NCI-H524 (cell line): ENCODE measurements at regions not wholly inside any gene's neighbourhood (a gene's known extent, or its start where the extent isn't known, plus 50 kb on each side); places are given as distances from the start of the nearest gene placed in this dataset.

ENCODE experiments used
- DNase-seq, 2 experiments: peaks; one replicate each; lab custom pipeline; 2025; lab: John Stamatoyannopoulos, UW

DNA sequence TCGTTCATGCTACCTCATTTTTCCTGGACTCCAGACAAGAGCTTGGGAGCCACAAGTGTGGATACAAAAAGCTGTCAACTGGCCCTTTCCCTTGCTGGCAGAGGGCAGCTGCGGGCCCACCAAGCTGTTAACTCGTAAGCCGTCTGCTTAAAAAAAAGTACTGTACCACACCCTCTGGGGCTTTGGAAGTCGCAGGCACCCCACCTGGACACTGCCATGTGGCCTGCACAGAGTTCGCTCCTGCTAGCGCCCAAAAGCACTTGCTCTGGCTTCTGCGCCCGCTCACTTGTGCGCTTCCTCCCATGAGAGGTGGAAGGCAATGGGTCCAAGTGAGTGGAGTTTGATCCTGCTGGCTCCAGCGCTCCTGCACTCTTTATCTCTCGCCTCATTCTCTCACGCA lies 476.4 kb upstream of the FSTL5 start:
- no peak for DNase-seq

DNA sequence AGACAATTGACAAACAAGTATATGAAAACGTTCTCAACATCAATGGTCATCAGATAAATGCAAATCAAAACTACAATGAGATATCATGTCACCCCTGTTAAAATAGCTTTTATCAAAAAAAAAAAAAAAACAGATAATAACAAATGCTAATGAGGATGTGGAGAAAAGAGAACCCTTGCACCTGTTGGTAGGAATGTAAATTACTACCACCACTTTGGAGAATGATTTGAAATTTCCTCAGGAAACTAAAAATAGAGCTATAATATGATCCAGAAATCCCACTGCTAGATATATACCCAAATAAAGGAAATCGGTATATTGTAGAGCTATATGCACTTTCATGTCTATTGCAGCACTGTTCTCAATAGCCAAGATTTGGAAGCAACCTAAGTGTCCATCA lies 470.6 kb upstream of the FSTL5 start:
- DNase-seq = no peak

DNA sequence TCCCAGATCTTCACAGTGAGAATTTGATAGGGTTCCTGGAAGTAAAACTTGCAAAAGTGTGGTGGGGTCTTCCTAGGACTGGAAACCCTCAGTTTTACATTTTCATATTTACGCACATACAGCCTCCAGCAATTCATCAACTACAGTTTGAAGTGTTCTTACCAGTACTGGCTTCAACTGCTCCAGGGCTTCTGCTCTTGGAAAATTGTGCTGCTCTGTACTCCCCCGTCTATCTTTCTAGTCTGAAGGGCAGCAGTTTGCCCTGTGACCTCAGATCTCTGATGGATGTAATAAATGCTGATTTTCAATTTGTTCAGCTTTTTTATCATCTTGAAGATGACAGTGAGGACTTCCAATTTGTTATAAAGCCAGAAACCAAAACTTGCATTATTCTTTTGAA lies 458.9 kb upstream of the FSTL5 start:
- no peak for DNase-seq

DNA sequence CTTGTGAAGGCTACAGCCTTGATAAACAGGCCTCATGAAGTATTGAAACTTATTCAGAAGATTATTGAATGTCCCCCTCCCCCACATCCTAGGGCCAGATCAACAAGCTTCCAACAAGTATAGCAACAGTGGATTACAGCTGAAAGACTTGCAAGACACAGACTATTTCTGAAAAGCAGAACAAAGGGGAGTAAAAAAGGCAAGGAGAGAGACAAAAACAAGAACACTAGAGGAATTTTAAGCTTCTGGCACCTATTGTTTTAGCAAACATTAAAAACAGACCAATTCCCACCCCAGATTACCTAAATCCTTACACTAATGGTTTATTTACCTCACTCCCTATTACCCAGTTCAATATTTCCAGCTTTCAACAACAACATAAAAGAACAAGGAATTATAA lies 446.3 kb upstream of the FSTL5 start:
- no peak for DNase-seq

DNA sequence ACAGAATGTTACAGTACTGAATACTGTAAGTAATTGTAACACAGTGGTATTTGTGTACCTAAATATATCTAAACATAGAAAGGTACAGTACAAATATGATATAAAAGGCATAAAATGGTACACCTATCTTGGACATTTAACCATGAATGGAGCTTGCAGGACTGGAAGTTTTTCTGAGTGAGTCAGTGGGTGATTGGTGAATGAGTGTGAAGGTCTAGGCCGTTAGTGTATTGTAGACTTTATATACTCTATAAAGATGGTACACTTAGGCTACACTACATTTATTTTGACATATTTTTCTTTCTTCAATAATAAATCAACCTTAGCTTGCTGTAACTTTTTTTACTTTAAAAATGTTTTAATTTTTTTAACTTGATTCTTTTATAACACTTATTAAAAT lies 422.5 kb upstream of the FSTL5 start:
- DNase-seq = no peak

DNA sequence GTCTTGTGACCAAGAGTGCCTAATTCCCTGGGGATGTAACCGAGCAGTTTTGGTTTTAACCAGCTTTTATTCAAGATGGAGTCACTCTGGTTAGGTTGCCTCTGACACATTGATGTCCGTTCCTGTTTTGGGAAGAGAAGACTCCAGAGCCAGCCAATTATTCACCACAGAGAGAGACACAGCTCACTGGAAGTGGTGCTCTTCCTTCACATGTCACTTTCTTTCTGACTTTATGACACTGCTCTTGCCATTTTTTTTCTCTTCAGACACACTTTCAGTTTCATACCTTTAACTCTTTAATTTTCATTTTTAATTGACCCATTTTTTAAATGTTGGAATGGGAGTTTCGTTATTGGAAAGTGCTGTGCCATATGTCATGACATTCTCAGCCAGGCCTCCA lies 418.4 kb upstream of the FSTL5 start:
- no peak for DNase-seq

DNA sequence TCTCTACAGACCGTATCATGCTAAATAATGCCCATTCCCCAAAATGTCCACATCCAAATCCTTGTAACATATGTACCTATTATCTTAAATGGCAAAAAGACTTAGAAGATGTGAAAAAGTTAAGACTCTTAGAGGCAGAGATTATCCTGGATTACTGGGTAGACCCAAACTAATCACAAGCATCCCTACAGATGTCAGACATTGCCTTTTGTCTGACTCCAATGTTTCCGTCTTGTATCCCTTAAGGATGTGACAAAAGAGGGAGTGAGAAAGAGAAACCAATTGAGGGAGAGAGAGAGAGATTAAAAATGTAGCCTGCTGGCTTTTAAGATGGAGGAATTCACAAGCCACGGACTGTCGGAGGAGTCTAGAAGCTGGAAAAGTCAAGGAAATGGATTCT lies 401.9 kb upstream of the FSTL5 start:
- no peak for DNase-seq

DNA sequence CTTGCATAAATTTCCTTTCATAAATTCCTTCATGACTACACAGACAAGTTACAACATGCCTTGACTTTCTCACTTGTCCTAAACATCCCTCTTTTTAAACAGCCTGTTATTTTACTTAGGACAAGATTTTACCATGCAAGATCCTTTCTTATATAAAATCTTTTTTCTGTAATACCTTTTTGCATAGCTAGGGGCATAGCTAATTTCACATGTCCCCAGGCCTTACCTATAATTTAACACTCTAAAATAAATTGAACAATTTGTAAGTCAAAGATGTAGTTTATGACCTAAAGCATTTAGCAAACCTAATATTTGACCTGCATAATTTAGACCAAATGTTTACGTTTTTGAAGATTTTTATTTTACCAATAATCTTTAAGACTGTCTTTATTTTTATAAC lies 396.3 kb upstream of the FSTL5 start:
- no peak for DNase-seq

DNA sequence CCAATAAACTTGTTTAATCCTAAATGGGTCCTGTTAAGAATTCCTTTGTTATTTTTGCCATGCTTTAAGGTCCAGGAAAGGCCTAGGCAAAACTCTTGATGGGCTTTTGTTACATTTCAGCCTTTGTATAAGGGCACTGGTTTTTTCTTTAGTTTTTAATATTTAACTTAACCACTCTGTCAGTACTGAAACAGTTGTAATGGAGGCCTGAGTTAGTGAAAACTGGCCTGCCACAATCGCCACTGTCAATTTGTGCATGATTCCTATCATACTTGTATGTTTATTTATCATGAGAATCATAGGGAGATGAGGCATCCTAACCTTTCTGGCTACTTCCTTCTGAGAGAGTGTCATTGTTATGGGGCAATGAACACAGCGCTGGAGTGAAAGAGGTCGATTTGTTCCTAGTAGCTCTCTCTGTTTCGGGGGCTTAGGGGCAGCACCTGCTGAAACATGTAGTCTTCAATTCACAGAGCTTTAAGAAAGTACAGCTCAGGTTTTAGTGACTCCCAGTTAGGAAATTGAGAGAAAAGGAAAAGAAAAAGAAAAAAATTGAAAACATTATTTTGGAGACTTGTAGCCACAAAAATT lies 393.8 kb upstream of the FSTL5 start:
- DNase-seq = no peak

DNA sequence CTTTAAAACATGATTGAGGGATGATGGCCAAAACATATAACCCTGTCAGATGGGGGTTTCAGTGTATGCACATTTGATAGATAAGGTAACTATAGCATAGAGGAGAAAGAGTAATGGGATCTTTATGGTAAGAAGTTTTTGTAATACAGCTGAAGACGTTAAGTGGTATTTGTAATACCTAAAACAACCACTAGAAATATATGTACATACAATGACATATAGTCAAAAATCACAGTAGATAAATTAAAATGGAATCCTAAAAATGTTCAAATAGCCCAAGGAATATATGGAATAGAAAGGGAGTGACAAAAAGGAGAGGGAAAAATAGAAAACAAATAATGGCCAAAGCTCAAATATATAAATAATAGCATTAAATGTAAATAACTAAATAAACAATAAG lies 371.3 kb upstream of the FSTL5 start:
- no peak for DNase-seq

DNA sequence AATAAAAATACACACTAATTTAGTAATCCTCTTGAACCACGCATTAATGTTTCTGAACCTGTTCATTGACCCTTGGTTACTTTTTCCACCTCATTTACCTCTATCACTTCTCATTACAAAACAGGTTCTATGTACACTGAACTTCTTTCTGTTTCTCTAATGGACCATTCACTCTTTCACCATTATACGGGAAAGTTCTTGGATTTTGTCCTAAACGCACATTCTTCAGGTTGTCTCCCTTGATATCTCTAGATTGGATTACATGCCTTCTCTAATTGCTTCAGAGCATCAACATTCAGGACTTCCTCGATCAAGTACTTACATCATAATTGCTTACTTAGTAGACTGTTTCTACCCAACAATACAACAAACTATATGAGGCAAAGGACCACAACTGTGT lies 359.4 kb upstream of the FSTL5 start:
- DNase-seq = no peak

DNA sequence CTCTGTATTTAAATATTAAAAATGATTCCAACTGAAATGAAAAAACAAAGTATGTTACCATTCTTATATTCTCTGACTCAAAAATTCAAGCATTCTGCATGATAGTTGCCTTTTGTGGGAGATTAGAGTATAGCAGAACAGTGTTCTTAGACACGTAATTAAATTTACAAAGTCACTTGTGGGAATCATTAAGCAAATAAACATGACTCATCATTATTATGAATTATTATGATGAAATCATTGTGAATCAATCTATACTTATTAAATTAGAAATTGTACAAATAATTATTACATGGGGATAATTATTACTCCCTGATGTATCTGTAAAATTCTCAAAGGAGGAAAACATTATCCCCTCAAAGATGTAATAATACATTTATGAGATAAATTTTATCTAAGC lies 358.9 kb upstream of the FSTL5 start:
- no peak for DNase-seq

DNA sequence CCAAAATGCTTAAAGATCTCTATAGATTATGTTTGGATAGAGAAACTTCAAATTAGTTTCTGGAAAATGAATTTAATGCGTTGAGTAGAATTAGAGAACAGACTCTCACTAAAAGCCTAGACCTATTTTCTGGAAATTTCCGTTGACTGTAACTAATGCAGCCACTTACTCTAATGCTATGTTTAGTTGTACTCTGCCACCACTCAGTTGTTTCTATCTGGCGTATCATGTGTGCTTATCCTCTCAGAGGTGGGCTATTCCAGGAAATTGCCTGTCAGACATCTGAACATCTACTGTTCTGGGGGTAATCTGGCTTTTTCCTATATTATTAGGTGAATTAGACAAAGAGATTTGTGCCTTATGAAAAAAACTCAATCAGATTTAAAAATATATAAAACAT lies 347.1 kb upstream of the FSTL5 start:
- DNase-seq = no peak

DNA sequence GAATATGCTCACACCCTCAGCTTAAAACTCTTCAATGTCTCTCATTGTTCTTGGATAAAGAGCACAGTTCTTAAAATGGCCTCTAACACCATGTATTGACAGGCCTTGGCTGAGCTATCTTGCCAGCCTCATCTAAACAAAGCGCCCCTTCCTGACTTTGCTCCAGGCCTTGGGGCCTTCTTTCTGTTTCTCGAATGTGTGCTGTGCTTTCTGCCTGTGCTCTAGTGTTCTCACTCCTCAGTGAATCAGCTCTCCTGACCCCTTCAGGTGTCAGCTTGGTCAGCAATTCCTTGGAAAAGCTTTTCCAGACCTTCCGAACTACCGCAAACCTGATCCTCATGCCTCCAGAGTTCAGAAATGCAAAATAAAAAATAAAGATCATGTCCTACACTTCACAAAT lies 346.3 kb upstream of the FSTL5 start:
- DNase-seq = no peak

DNA sequence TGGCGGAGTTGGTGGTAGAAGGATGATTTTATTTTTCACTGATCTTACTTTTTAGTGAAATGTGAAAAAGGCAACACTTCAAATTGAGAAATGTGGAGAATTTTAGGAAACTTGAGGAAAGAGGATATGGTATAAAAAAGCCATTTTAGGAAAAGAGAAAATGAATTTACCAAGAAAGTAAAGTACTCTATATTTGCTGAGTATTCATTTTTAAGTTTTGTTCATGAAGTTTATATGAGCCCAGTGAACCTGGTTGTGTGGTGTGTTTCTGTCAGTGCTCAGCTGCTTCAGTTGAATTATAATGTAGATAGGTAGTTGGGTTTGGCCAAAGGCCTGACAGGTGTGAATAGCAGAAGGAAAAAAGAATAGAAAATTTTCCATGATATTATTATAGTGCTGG lies 345.5 kb upstream of the FSTL5 start:
- no peak for DNase-seq

DNA sequence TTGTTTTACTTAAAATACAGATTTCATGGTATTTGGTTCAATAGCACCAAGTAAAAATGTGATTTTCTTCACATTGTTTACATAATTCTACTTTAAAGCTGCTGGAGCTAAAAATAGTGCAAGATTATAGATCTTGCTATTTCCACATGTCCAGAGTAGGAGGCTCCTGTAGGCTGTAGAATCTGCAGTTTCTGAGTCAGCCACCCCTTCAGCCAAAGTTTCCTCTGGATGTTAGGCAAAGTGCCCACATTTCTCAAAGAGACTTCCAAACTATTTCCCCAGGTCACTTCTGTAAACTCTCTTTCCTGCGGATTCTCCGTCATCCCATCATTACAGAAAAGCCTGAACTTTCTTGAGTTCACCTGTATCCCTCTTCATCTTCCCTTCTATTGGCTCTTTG lies 342.5 kb upstream of the FSTL5 start:
- DNase-seq = no peak

DNA sequence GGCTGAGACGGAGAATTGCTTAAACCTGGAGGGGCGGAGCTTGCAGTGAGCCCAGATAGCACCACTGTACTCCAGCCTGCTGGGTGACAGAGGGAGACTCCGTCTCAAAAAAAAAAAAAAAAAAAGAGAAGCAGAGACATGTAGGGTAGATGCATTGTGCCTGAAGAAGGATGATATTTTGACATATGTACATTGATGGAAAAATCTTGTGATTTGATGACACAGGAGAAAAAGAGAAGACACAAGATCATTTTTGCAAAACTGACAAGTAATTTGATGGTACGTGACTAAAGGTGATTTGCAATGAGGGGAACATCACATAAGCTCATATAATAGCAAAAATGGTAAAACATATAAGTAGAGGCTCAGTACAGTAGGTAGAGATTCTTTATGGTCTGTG lies 340.1 kb upstream of the FSTL5 start:
- no peak for DNase-seq

DNA sequence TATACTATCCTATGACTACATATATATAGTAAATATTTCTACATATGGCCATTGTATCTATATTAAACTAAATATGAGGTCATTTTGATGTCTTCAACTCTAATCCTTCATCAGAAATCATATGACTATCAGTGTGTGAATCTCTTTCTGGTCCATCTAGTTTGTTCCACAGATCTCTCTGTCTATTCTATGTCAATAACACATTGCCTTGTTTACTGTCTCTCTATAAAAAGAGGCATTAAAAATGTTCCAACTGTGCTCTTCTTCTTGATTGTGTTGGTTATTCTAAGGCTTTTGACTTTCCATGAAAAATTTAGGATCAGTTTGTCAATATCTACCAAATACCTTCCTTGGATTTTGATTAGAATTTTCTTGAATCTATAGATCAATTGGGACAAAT lies 338.3 kb upstream of the FSTL5 start:
- no peak for DNase-seq

DNA sequence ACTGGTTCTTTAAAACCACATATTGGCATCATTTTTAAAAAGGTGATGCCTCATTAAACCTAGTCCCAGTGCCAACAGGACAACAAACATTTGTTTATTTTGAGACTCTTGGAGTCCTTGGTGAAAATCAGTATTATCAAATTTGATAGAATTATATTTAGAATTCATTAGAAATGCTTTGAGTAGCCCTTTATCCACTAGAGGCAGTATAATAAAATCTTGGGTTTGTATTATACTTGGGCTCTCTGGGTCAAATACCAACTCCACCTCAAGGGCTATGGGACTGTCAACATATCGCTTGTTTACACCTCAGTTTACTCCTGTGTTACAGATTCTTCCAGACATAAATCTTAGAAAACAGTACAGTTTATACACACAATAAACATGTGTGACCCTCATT lies 335.7 kb upstream of the FSTL5 start:
- DNase-seq = peak in 1 of 2 experiments; percentile 4

DNA sequence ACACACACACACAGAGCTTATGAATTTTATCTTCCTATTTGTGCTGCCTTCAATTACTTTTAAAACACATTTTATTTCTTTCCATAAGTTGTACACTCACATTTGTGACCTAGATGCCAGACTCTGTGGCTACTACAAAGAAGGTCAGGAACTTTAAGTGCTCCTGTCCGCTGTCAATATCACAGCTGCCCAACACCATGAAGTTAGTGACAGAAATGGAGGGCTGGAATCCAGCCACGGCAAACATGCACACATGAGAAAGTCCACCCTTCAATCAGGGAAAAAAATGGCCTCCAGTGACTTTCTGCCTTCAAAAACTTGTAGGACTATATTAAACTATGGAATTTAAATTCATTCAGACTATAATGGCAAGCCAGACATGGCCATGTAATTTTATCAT lies 334.4 kb upstream of the FSTL5 start:
- no peak for DNase-seq

DNA sequence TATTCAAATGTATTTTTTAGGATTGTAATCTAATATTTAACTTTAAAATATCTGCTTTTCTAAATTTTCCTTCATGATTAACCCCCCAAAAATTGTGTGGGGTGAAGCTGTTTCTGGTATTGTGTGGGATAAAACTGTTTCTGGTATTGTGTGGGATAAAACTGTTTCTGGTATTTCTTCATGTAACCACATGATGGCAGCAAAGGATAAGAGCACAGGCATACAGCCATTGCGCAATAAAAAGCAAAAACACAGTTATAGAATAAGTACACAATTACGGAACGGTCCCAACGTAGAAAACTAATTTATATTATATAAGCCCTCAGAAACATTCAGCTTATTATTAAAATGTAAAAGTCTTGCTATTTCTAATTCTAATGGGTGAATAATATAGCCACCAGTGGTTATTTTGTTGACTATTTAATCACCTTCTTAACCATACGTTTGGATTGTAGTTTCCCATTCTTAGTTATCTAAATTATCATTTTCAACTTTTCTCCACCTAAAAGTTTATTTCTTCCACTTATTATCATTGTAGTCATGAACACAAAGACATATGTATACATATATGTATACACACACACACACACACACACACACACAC lies 333.9 kb upstream of the FSTL5 start:
- peak in 1 of 2 experiments; percentile 5 for DNase-seq

DNA sequence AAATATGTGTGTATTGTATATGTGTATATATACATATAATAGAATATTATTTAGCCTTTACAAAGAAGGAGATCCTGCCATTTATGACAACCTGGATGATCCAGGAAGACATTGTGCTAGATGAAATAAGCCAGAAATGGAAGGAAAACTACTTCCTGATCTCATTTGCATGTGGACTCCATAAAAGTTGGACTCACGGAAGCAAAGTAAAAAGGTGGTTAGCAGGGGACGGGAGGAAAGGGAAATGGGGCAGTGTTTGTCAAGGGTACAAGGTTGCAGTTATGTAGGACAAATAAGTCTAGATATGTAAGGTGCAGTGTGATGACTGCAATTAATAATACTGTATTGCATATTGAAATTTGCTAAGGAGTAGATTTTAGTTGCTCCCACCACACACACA lies 331.1 kb upstream of the FSTL5 start:
- no peak for DNase-seq

DNA sequence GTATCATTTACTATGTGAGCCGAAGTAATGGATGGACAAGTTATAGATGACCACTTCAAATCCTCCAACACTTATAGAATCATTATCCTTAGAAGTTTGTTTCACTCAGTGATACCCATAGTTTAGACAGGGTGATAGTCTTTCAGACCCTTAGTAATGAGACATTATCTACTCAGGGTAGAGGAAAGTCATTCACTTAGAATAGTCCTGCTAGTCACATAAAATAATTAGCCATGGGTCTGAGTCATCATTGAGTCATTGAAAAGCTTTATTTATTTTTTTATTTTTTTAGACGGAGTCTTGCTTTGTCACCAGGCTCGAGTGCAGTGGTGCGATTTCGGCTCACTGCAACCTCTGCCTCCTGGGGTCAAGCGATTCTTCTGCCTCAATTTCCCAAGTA lies 321.7 kb upstream of the FSTL5 start:
- DNase-seq = no peak

DNA sequence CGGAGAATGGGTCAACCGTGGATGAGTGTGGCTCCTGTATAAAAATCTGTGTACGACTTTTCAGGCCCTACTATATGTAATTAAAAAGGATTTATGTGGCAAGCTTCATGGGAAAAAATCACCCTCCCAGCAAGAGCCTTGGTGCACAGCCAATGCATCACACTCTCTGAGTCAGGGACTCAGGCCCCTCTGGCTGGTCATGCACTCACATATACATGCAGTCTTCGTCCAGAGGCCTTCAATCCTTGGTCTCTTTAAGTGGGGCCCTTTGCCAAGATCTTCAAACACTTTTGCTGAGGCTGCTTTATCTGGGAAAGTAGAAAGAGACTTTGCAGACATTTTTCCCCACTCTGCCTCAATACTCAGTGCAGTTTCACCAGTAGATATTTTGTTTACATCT lies 311.4 kb upstream of the FSTL5 start:
- no peak for DNase-seq

DNA sequence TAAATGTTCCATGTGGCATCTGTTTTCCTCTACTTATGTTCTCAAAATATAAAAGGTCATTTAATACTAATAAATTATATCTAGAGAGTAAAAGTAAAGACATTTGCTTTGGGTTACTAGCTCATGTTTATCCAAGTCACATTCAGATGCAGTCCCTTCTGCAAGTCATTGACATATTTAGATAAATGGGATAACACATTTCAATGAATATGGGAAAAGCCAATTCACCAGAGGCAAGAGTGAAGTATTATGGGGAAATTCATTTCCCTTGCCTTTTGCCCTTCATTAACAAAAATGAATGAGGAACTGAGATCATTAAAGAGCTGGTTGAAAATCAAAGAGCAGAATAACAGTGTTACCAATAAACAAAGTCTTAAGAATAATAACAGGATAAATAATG lies 306.2 kb upstream of the FSTL5 start:
- DNase-seq = no peak
